ENCODE measurements at regions not wholly inside any gene's neighbourhood (a gene's known extent, or its start where the extent isn't known, plus 50 kb on each side); places are given as distances from the start of the nearest gene placed in this dataset.

DNA sequence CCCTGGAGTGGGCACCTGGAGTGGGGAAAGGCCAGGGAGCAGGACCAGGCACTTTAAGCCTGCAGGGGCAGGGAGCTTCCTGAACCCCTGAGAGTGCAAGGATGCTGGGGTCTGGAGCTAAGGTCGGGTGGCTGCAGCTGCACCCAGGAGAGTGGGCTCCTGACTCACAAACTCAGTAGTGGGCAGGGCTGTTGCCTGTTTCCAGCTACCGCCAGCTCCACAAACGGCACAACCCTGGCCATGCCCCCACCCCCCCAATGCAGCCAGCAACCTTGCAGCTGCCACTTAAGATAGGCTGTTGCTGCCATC is 688.8 kb downstream of the NYAP2 start:
- no peak for TF ChIP-seq EZH2 (conservative IDR thresholded peaks at IDR 0.05; ENCODE audit: low read depth, low read length)
- TF ChIP-seq, protein P1, sequence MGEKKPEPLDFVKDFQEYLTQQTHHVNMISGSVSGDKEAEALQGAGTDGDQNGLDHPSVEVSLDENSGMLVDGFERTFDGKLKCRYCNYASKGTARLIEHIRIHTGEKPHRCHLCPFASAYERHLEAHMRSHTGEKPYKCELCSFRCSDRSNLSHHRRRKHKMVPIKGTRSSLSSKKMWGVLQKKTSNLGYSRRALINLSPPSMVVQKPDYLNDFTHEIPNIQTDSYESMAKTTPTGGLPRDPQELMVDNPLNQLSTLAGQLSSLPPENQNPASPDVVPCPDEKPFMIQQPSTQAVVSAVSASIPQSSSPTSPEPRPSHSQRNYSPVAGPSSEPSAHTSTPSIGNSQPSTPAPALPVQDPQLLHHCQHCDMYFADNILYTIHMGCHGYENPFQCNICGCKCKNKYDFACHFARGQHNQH (CRISPR knock-in tag; IDR thresholded peaks at IDR 0.05), result no peak
- no peak for TF ChIP-seq SMC3 (IDR thresholded peaks at IDR 0.05; ENCODE audit: low read length)
- no peak for TF ChIP-seq JUND (CRISPR knock-in tag; IDR thresholded peaks at IDR 0.05)
- TF ChIP-seq MZF1 (CRISPR knock-in tag; IDR thresholded peaks at IDR 0.05; ENCODE audit: borderline replicate concordance), result no peak
